Astrocyte of the spinal cord (primary cell): ENCODE measurements at regions not wholly inside any gene's neighbourhood (a gene's known extent, or its start where the extent isn't known, plus 50 kb on each side); places are given as distances from the start of the nearest gene placed in this dataset.

ENCODE experiments used
- DNase-seq: peaks from one replicate; pipeline ENCODE4 v3.0.0; 2011; ENCODE audit warnings: low read depth, low spot score
- H3K4me3 ChIP-seq: 2 replicates; pipeline ENCODE4 v1.5.1; 2011; ENCODE audit warnings: low read depth, mild to moderate bottlenecking, low read length, moderate library complexity
- CTCF ChIP-seq: IDR thresholded peaks from 2 replicates; pipeline ENCODE4 v1.5.1; 2012; ENCODE audit warnings: low read depth, mild to moderate bottlenecking, low read length, inconsistent platforms
- in situ Hi-C: cut with HindIII; loops from 2 replicates; pipeline ENCODE4 v1.10.0; 2017; ENCODE audit warnings: low sequenced_read_pairs

- no peak for DNase-seq
- no peak overlapping the region for H3K4me3 ChIP-seq
- TF ChIP-seq CTCF = no peak
- in situ Hi-C loops = no loop called here
These were observed 268.1 kb upstream of the SLITRK2 start for GRCh38 chrX:145549496-145549895.

DNA sequence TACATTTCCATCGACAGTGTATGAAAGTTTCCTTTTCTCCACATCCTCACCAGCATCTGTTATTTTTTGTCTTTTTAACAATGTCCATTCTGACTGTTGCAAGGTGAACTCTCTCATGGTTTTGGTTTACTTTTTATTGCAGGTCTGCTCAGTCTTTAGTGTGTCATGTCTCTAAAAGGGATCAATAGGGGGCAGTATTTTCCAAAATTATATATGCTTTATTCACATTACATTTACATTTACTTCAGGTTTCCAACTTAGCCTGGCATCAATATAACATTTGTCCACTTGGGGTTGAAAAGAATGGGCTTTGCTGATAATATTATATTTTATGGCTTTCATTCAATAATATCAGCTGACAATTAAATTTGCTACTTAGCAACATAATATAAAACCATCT lies 265.0 kb upstream of the SLITRK2 start:
- in situ Hi-C loops = no loop called here
- TF ChIP-seq CTCF = no peak
- no peak overlapping the region for H3K4me3 ChIP-seq
- DNase-seq = peak; percentile 4

DNA sequence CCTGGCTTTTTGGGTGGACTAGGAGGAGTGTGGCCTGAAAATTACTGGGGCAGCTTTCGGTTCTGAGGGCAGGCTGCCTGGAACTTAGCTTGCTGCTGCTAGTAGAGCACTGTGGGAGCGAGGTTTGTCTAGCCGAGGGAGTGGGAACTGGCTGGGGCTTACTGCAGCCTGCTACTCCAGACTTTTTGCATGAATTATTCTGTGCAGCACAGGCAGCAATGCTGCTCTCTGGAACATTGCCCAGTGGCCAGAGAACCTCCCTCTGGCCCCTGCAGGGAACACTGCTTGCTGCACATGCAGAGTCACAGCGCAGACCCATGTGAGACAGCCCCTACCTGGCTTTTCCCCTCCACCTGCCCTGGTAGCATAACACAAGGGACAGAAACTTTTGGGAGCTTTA lies 263.9 kb upstream of the SLITRK2 start:
- in situ Hi-C loops = no loop called here
- no peak overlapping the region for H3K4me3 ChIP-seq
- DNase-seq = no peak
- no peak for TF ChIP-seq CTCF

DNA sequence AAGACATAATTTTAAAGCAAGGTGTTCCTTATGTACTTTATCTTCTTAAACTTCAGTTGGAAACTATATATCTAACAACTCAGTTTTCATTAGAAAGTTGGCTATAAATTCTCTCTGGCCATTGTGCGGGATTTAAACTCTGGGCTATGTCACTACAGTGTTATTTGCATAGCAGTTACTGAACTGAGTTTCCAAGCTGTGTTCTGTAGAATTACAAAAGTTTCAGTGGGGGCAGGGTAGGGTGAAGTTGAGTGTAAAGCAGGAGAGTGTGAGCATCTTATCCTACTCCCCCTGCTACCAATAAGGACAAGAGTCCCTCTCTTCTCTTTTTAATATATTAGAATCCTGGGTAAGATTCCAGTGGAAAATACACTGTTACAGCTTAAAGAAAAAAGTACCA lies 254.5 kb upstream of the SLITRK2 start:
- no peak for TF ChIP-seq CTCF
- no peak overlapping the region for H3K4me3 ChIP-seq
- DNase-seq = no peak
- in situ Hi-C loops = no loop called here

GRCh38 chrX:145609951-145610511 lies 207.6 kb upstream of the SLITRK2 start:
- H3K4me3 ChIP-seq = no peak overlapping the region
- no peak for TF ChIP-seq CTCF
- in situ Hi-C loops = no loop called here
- DNase-seq = peak; percentile 84

- in situ Hi-C loops = no loop called here
- H3K4me3 ChIP-seq = no peak overlapping the region
- DNase-seq = no peak
- no peak for TF ChIP-seq CTCF
These were observed 203.7 kb upstream of the SLITRK2 start for GRCh38 chrX:145613894-145614293.

GRCh38 chrX:145620666-145621065 lies 197.0 kb upstream of the SLITRK2 start:
- in situ Hi-C loops = no loop called here
- no peak overlapping the region for H3K4me3 ChIP-seq
- no peak for TF ChIP-seq CTCF
- no peak for DNase-seq
